Mesothelial cell of epicardium (in vitro differentiated cells): ENCODE measurements at regions not wholly inside any gene's neighbourhood (a gene's known extent, or its start where the extent isn't known, plus 50 kb on each side); places are given as distances from the start of the nearest gene placed in this dataset.
A peak's percentile ranks its signal among the peaks of the same experiment; 100 is the strongest.

Experiments
- DNase-seq, 2 experiments: peaks; one replicate each; pipeline ENCODE4 v3.0.0; 2021; ENCODE audit warnings: low spot score in 2 of 2; ENCODE audit not compliant: unreplicated experiment in 2 of 2
- H3K27ac Mint-ChIP-seq: 2 replicates; pipeline ENCODE4 v1.8.0; 2021; ENCODE audit warnings: mixed read lengths
- H3K27me3 Mint-ChIP-seq: 2 replicates; pipeline ENCODE4 v1.8.0; 2021; ENCODE audit warnings: low read depth, mixed read lengths
- H3K36me3 Mint-ChIP-seq: 2 replicates; pipeline ENCODE4 v1.8.0; 2021; ENCODE audit warnings: mixed read lengths
- H3K4me1 Mint-ChIP-seq: 2 replicates; pipeline ENCODE4 v1.8.0; 2021; ENCODE audit warnings: mixed read lengths
- H3K4me3 Mint-ChIP-seq: 2 replicates; pipeline ENCODE4 v1.8.0; 2021; ENCODE audit warnings: mild to moderate bottlenecking, moderate library complexity, mixed read lengths
- H3K9me3 Mint-ChIP-seq: 2 replicates; pipeline ENCODE4 v1.8.0; 2021; ENCODE audit warnings: mixed read lengths
- TF ChIP-seq, protein P1 (sequence below): fragments of 200-600 bp; sonication (generic); IDR thresholded peaks from one replicate; pipeline ENCODE4 v1.5.0; 2021; ENCODE audit warnings: antibody characterized with exemption; ENCODE audit not compliant: unreplicated experiment

- H3K27ac Mint-ChIP-seq = no peak overlapping the region
- peaks cover 31% of the 10 kb centered on the region for H3K27me3 Mint-ChIP-seq
- H3K36me3 Mint-ChIP-seq = no peaks in the 10 kb centered on the region
- no peak for DNase-seq
- H3K9me3 Mint-ChIP-seq = peaks cover 3% of the 10 kb centered on the region
- peaks cover 4% of the 10 kb centered on the region for H3K4me1 Mint-ChIP-seq
- TF ChIP-seq, protein P1, sequence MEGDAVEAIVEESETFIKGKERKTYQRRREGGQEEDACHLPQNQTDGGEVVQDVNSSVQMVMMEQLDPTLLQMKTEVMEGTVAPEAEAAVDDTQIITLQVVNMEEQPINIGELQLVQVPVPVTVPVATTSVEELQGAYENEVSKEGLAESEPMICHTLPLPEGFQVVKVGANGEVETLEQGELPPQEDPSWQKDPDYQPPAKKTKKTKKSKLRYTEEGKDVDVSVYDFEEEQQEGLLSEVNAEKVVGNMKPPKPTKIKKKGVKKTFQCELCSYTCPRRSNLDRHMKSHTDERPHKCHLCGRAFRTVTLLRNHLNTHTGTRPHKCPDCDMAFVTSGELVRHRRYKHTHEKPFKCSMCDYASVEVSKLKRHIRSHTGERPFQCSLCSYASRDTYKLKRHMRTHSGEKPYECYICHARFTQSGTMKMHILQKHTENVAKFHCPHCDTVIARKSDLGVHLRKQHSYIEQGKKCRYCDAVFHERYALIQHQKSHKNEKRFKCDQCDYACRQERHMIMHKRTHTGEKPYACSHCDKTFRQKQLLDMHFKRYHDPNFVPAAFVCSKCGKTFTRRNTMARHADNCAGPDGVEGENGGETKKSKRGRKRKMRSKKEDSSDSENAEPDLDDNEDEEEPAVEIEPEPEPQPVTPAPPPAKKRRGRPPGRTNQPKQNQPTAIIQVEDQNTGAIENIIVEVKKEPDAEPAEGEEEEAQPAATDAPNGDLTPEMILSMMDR = peak; percentile 27
- H3K4me3 Mint-ChIP-seq = no peak overlapping the region
Measured at GRCh38 chr1:29453502-29454240, 217.3 kb downstream of the PTPRU start.

DNA sequence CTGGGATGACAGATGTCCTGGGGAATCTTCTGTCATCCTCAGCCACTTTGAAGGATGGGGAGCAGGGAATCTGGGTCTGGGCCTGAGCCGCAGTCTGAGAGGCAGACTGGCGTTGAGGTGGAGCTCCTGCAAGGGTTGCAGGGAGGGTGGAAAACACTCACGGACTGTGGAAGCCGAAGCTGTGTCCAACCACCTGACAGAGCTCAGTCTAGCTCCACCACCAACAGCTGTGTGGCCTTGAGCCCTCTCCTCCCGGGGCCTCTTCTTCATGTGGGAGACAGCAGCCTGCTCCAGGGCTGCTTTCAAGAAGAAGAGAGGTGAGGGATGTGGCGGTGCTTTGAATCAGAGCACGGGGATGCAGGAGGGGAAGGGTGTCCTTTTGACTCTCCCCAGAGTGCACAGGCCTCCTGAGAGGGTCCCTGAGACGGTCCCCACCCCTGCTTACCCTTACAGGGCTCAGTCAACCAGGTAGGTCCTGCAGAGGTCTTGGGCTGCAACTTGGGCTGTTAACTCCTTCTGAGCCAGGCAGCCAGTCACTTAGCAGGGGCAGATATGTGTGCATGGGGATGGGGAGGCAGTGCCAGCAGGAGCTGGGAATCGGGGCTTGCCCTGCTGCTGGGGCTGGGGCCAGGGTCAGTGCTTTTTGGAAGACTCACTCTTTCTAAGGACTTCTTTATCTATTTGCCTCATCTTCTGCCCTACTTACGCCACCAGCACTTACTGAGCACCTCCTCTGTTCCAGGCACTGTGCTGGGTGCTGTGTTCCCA lies 216.3 kb downstream of the PTPRU start:
- H3K4me3 Mint-ChIP-seq = no peak overlapping the region
- TF ChIP-seq, protein P1 = no peak
- no peak overlapping the region for H3K27ac Mint-ChIP-seq

GRCh38 chr1:29451368-29451892 lies 215.1 kb downstream of the PTPRU start:
- H3K9me3 Mint-ChIP-seq = no peaks in the 10 kb centered on the region
- peaks cover 4% of the 10 kb centered on the region for H3K4me1 Mint-ChIP-seq
- H3K27me3 Mint-ChIP-seq = peaks cover 17% of the 10 kb centered on the region
- H3K36me3 Mint-ChIP-seq = no peaks in the 10 kb centered on the region
- no peak for DNase-seq
- no peak overlapping the region for H3K27ac Mint-ChIP-seq
- no peak overlapping the region for H3K4me3 Mint-ChIP-seq
- TF ChIP-seq, protein P1 = no peak

More for the DNA sequence above, 216.3 kb downstream of the PTPRU start:
- Mint-ChIP-seq H3K36me3 (no peaks in the 10 kb centered on the region), H3K9me3 (peaks cover 3% of the 10 kb centered on the region), H3K27me3 (peaks cover 23% of the 10 kb centered on the region), H3K4me1 (peaks cover 4% of the 10 kb centered on the region)
- DNase-seq = no peak

DNA sequence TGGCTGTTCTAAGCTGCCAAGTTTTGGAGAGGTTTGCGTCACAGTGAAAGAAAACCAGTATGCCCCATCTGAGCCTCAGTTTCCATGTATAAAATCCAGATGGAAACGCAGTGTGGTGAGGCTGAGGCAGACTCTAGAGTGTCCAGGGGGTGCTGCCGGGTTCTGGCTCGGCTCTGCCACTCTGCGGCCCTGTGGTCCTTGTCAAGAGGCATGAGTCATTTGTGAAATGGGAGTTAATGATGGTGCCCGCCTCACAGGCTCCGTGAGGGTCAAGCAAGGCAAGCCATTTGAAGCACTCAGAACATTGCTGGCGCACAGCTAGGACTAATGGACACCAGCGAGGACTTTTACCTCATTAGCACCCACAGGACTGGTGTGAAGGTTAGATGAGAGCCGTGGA lies 214.3 kb downstream of the PTPRU start:
- Mint-ChIP-seq H3K9me3 (no peaks in the 10 kb centered on the region), H3K4me3 (no peak overlapping the region), H3K4me1 (peaks cover 4% of the 10 kb centered on the region), H3K27me3 (peaks cover 9% of the 10 kb centered on the region), H3K27ac (no peak overlapping the region), H3K36me3 (no peaks in the 10 kb centered on the region)
- TF ChIP-seq, protein P1 = no peak
- DNase-seq = no peak

GRCh38 chr1:29448456-29449235 lies 212.3 kb downstream of the PTPRU start:
- Mint-ChIP-seq H3K4me1 (peaks cover 4% of the 10 kb centered on the region), H3K36me3 (no peaks in the 10 kb centered on the region), H3K9me3 (no peaks in the 10 kb centered on the region), H3K27ac (no peak overlapping the region), H3K27me3 (peaks cover 9% of the 10 kb centered on the region), H3K4me3 (no peak overlapping the region)
- no peak for DNase-seq
- TF ChIP-seq, protein P1 = no peak
